Trophoblast cell (in vitro differentiated cells and primary cell): ENCODE measurements at regions not wholly inside any gene's neighbourhood (a gene's known extent, or its start where the extent isn't known, plus 50 kb on each side); places are given as distances from the start of the nearest gene placed in this dataset.
"Not testable (repeated sequence)": the region's sequence is repeated elsewhere in the genome, so short reads cannot be mapped to it uniquely, and the experiment has no call there.

Source experiments
- DNase-seq, 2 donors: peaks; one replicate each; pipeline ENCODE4 v3.0.0-alpha.2; 2016
- H2AFZ ChIP-seq: 2 replicates; pipeline ENCODE4 v1.6.1; 2013; ENCODE audit warnings: low read length, moderate library complexity, mild to moderate bottlenecking; ENCODE audit not compliant: insufficient read depth, poor library complexity
- H2AK5ac ChIP-seq: 2 replicates; pipeline ENCODE4 v1.6.1; 2013; ENCODE audit warnings: mild to moderate bottlenecking, low read length
- H2BK120ac ChIP-seq: 2 replicates; pipeline ENCODE4 v1.6.1; 2013; ENCODE audit warnings: low read length, mild to moderate bottlenecking, moderate library complexity; ENCODE audit not compliant: insufficient read depth, poor library complexity
- H2BK12ac ChIP-seq: 2 replicates; pipeline ENCODE4 v1.6.1; 2013; ENCODE audit warnings: mild to moderate bottlenecking, low read length, moderate library complexity
- H2BK5ac ChIP-seq: 2 replicates; pipeline ENCODE4 v1.6.1; 2013; ENCODE audit warnings: low read length, low read depth, moderate library complexity, mild to moderate bottlenecking; ENCODE audit not compliant: poor library complexity
- H3K14ac ChIP-seq: 2 replicates; pipeline ENCODE4 v1.6.1; 2013; ENCODE audit warnings: mild to moderate bottlenecking, low read length
- H3K18ac ChIP-seq: 2 replicates; pipeline ENCODE4 v1.6.1; 2013; ENCODE audit warnings: mild to moderate bottlenecking, low read length
- H3K23ac ChIP-seq: 2 replicates; pipeline ENCODE4 v1.6.1; 2013; ENCODE audit warnings: low read length
- H3K27ac ChIP-seq: 2 replicates; pipeline ENCODE4 v1.5.1; 2013; ENCODE audit warnings: low read depth, mild to moderate bottlenecking, inconsistent platforms, low read length, moderate library complexity
- H3K27me3 ChIP-seq: 2 replicates; pipeline ENCODE4 v1.6.1; 2013; ENCODE audit warnings: inconsistent platforms, mild to moderate bottlenecking, low read length, moderate library complexity; ENCODE audit not compliant: insufficient read depth
- H3K36me3 ChIP-seq, 2 experiments: 1 replicate in 1 of 2; 2 replicates in 1 of 2; pipeline ENCODE4 v1.6.1; 2013; ENCODE audit warnings: low read length in 2 of 2, mild to moderate bottlenecking in 2 of 2, moderate library complexity in 1 of 2; ENCODE audit not compliant: insufficient read depth in 2 of 2, control insufficient read depth in 1 of 2
- H3K4ac ChIP-seq: 2 replicates; pipeline ENCODE4 v1.6.1; 2013; ENCODE audit warnings: low read depth, mild to moderate bottlenecking, low read length, moderate library complexity
- H3K4me1 ChIP-seq, 2 experiments: 1 replicate in 1 of 2; 2 replicates in 1 of 2; pipeline ENCODE4 v1.6.1; 2013; ENCODE audit warnings: low read length in 2 of 2, mild to moderate bottlenecking in 2 of 2, moderate library complexity in 1 of 2; ENCODE audit not compliant: insufficient read depth in 2 of 2, control insufficient read depth in 1 of 2
- H3K4me2 ChIP-seq: 2 replicates; pipeline ENCODE4 v1.6.1; 2013; ENCODE audit warnings: inconsistent platforms, mild to moderate bottlenecking, low read length, moderate library complexity
- H3K4me3 ChIP-seq: 2 replicates; pipeline ENCODE4 v1.5.1; 2013; ENCODE audit warnings: mild to moderate bottlenecking, low read depth, low read length, inconsistent platforms
- H3K79me1 ChIP-seq: one replicate; pipeline ENCODE4 v1.6.1; 2013; ENCODE audit warnings: low read length
- H3K79me2 ChIP-seq: 2 replicates; pipeline ENCODE4 v1.6.1; 2013; ENCODE audit warnings: low read length, mild to moderate bottlenecking; ENCODE audit not compliant: control insufficient read depth, insufficient read depth, poor library complexity
- H3K9ac ChIP-seq: 2 replicates; pipeline ENCODE4 v1.6.1; 2013; ENCODE audit warnings: mild to moderate bottlenecking, low read length
- H3K9me3 ChIP-seq: 2 replicates; pipeline ENCODE4 v1.6.1; 2013; ENCODE audit warnings: low read depth, mild to moderate bottlenecking, control low read depth, inconsistent platforms, low read length; ENCODE audit not compliant: insufficient read depth
- H4K12ac ChIP-seq: 2 replicates; pipeline ENCODE4 v1.6.1; 2013; ENCODE audit warnings: low read depth, mild to moderate bottlenecking, low read length, moderate library complexity
- H4K8ac ChIP-seq: 2 replicates; pipeline ENCODE4 v1.6.1; 2013; ENCODE audit warnings: low read depth, mild to moderate bottlenecking, low read length, moderate library complexity
- H4K91ac ChIP-seq: one replicate; pipeline ENCODE4 v1.6.1; 2013; ENCODE audit warnings: low read depth, mild to moderate bottlenecking, low read length, moderate library complexity
- WGBS: extraction: QIAGEN DNeasy Blood & Tissue Kit; methylation state at CpG from one replicate; pipeline ENCODE4 v1.1.7; 2013; ENCODE audit warnings: missing lambda C conversion rate; ENCODE audit not compliant: insufficient read length, insufficient coverage; ENCODE audit errors: extremely low coverage; 5-methylcytosine and 5-hydroxymethylcytosine counted together

- no peak overlapping the region for H4K8ac ChIP-seq
- no peak overlapping the region for H2BK12ac ChIP-seq
- H3K27ac ChIP-seq = no peak overlapping the region
- no peak overlapping the region for H4K12ac ChIP-seq
- H3K36me3 ChIP-seq = no peaks in the 10 kb centered on the region
- no peak for DNase-seq
- H3K4me1 ChIP-seq = no peaks in the 10 kb centered on the region
- no peak overlapping the region for H3K14ac ChIP-seq
- H2BK5ac ChIP-seq = no peak overlapping the region
- H3K9me3 ChIP-seq = no peaks in the 10 kb centered on the region
- no peak overlapping the region for H4K91ac ChIP-seq
- H3K79me1 ChIP-seq = no peaks in the 10 kb centered on the region
- H3K4me2 ChIP-seq = no peak overlapping the region
- no peaks in the 10 kb centered on the region for H3K79me2 ChIP-seq
- H3K4ac ChIP-seq = no peak overlapping the region
- no peak overlapping the region for H2BK120ac ChIP-seq
- H2AFZ ChIP-seq = no peak overlapping the region
- H3K18ac ChIP-seq = no peak overlapping the region
- no CpG with 5 or more reads among the region's 2 CpGs for WGBS
- no peak overlapping the region for H3K23ac ChIP-seq
- no peak overlapping the region for H2AK5ac ChIP-seq
- no peaks in the 10 kb centered on the region for H3K27me3 ChIP-seq
- no peak overlapping the region for H3K4me3 ChIP-seq
- H3K9ac ChIP-seq = no peak overlapping the region
Observed at GRCh38 chr3:163508206-163508605, 1570.1 kb downstream of the SI start.

GRCh38 chr3:163504974-163505373 lies 1573.3 kb downstream of the SI start:
- Histone ChIP-seq H3K9ac (no peak overlapping the region), H3K4ac (no peak overlapping the region), H3K14ac (no peak overlapping the region), H2AK5ac (no peak overlapping the region), H2BK12ac (no peak overlapping the region), H3K27me3 (no peaks in the 10 kb centered on the region), H3K23ac (no peak overlapping the region), H3K79me1 (no peaks in the 10 kb centered on the region), H4K8ac (no peak overlapping the region), H2BK5ac (no peak overlapping the region), H3K79me2 (no peaks in the 10 kb centered on the region), H4K91ac (no peak overlapping the region), H4K12ac (no peak overlapping the region), H3K4me3 (no peak overlapping the region), H3K27ac (no peak overlapping the region), H3K36me3 (no peaks in the 10 kb centered on the region), H2BK120ac (no peak overlapping the region), H3K4me2 (no peak overlapping the region), H3K9me3 (no peaks in the 10 kb centered on the region), H3K4me1 (no peaks in the 10 kb centered on the region), H2AFZ (no peak overlapping the region), H3K18ac (no peak overlapping the region)
- DNase-seq = no peak

DNA sequence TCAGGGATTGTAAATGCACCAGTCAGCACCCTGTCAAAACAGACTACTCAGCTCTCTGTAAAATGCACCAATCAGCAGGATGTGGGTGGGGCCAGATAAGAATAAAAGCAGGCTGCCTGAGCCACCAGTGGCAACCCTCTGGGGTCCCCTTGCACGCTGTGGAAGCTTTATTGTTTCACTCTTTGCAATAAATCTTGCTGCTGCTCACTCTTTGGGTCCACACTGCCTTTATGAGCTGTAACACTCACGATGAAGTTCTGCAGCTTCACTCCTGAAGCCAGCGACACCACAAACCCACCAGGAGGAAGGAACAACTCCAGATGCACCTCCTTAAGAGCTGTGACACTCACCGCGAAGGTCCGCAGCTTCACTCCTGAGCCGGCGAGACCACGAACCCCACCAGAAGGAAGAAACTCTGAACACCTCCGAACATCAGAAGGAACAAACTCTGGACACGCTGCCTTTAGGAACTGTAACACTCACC lies 1578.5 kb downstream of the SI start:
- H3K4ac ChIP-seq, H2BK12ac ChIP-seq, H3K79me2 ChIP-seq, H3K27ac ChIP-seq, H4K8ac ChIP-seq, H2AK5ac ChIP-seq, H3K9me3 ChIP-seq, H3K79me1 ChIP-seq, H3K4me2 ChIP-seq, H3K27me3 ChIP-seq, H3K18ac ChIP-seq, H2BK5ac ChIP-seq, H3K14ac ChIP-seq, H3K4me3 ChIP-seq, H3K23ac ChIP-seq, DNase-seq, H2BK120ac ChIP-seq, H4K12ac ChIP-seq, H4K91ac ChIP-seq, H3K9ac ChIP-seq, H3K4me1 ChIP-seq, H3K36me3 ChIP-seq, H2AFZ ChIP-seq: not testable (repeated sequence)
- no CpG with 5 or more reads among the region's 11 CpGs for WGBS

DNA sequence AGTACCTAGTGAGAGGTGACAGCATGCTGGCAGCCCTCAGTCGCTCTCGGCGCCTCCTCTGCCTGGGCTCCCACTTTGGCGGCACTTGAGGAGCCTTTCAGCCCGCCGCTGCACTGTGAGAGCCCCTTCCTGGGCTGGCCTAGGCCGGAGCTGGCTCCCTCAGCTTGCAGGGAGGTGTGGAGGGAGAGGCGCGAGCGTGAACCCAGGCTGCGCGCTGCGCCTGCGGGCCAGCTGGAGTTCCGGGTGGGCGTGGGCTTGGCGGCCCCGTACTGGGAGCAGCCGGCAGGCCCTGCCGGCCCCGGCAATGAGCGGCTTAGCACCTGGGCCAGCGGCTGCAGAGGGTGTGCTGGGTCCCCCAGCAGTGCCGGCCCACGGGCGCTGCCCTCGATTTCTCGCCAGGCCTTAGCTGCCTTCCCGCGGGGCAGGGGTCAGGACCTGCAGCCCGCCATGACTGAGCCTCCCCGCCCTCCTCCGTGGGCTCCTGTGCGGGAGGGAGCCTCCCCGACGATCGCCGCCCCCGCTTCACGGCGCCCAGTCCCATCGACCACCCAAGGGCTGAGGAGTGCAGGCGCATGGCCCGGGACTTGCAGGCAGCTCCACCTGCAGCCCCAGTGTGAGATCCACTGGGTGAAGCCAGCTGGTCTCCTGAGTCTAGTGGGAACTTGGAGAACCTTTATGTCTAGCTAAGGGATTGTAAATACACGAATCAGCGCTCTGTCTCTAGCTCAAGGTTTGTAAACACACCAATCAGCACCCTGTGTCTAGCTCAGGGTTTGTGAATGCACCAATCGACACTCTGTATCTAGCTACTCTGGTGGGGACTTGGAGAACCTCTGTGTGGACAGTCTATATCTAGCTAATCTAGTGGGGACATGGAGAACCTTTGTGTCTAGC lies 1579.2 kb downstream of the SI start:
- not testable (repeated sequence) for H3K36me3 ChIP-seq, H3K27me3 ChIP-seq, H3K4me2 ChIP-seq, H3K14ac ChIP-seq, H4K8ac ChIP-seq, H3K79me2 ChIP-seq, H2BK5ac ChIP-seq, H3K27ac ChIP-seq, H3K4me1 ChIP-seq, H3K79me1 ChIP-seq, H2BK120ac ChIP-seq, H3K4me3 ChIP-seq, H3K23ac ChIP-seq, H3K9me3 ChIP-seq, H4K12ac ChIP-seq, DNase-seq, H2AFZ ChIP-seq, H4K91ac ChIP-seq, H3K18ac ChIP-seq, H3K9ac ChIP-seq, H2AK5ac ChIP-seq, H3K4ac ChIP-seq, H2BK12ac ChIP-seq
- WGBS = no CpG with 5 or more reads among the region's 47 CpGs
